Adipocyte (in vitro differentiated cells): ENCODE measurements at regions not wholly inside any gene's neighbourhood (a gene's known extent, or its start where the extent isn't known, plus 50 kb on each side); places are given as distances from the start of the nearest gene placed in this dataset.

Source experiments
- DNase-seq: peaks from one replicate; pipeline ENCODE4 v3.0.0-alpha.2; 2015; ENCODE audit warnings: low read depth
- H3K27me3 ChIP-seq: replicated peaks from 2 replicates; pipeline ENCODE4 v1.7.0; 2013; ENCODE audit warnings: mild to moderate bottlenecking, low read length, moderate library complexity; ENCODE audit not compliant: control insufficient read depth, insufficient read depth
- H3K36me3 ChIP-seq: 2 replicates; pipeline ENCODE4 v1.7.0; 2013; ENCODE audit warnings: low read length, mild to moderate bottlenecking, moderate library complexity; ENCODE audit not compliant: control insufficient read depth, insufficient read depth, severe bottlenecking
- H3K4me1 ChIP-seq: 2 replicates; pipeline ENCODE4 v1.7.0; 2013; ENCODE audit warnings: mild to moderate bottlenecking, low read length, moderate library complexity; ENCODE audit not compliant: control insufficient read depth, insufficient read depth
- H3K4me3 ChIP-seq: 2 replicates; pipeline ENCODE4 v1.7.0; 2013; ENCODE audit warnings: mild to moderate bottlenecking, low read length, moderate library complexity
- H3K9ac ChIP-seq: 2 replicates; pipeline ENCODE4 v1.7.0; 2013; ENCODE audit warnings: mild to moderate bottlenecking, low read length, moderate library complexity
- H3K9me3 ChIP-seq: 2 replicates; pipeline ENCODE4 v1.7.0; 2013; ENCODE audit warnings: mild to moderate bottlenecking, low read length, moderate library complexity; ENCODE audit not compliant: control insufficient read depth

GRCh38 chr15:97463696-97464095 lies 496.8 kb upstream of the ARRDC4 start:
- DNase-seq = no peak
- H3K27me3 ChIP-seq = no peaks in the 10 kb centered on the region
- no peaks in the 10 kb centered on the region for H3K9me3 ChIP-seq
- H3K9ac ChIP-seq = no peak overlapping the region
- H3K4me1 ChIP-seq = no peaks in the 10 kb centered on the region
- no peak overlapping the region for H3K4me3 ChIP-seq
- H3K36me3 ChIP-seq = no peaks in the 10 kb centered on the region

GRCh38 chr15:97470417-97470816 lies 490.1 kb upstream of the ARRDC4 start:
- Histone ChIP-seq H3K9me3 (peaks cover 4% of the 10 kb centered on the region), H3K27me3 (no peaks in the 10 kb centered on the region), H3K4me3 (no peak overlapping the region), H3K9ac (no peak overlapping the region), H3K36me3 (no peaks in the 10 kb centered on the region), H3K4me1 (no peaks in the 10 kb centered on the region)
- DNase-seq = no peak

- no peak overlapping the region for H3K4me3 ChIP-seq
- DNase-seq = no peak
- H3K36me3 ChIP-seq = no peaks in the 10 kb centered on the region
- peaks cover 7% of the 10 kb centered on the region for H3K9me3 ChIP-seq
- H3K27me3 ChIP-seq = no peaks in the 10 kb centered on the region
- no peaks in the 10 kb centered on the region for H3K4me1 ChIP-seq
- H3K9ac ChIP-seq = no peak overlapping the region
Measured at GRCh38 chr15:97473627-97474026, 486.9 kb upstream of the ARRDC4 start.

GRCh38 chr15:97479957-97480356 lies 480.5 kb upstream of the ARRDC4 start:
- Histone ChIP-seq H3K9ac (no peak overlapping the region), H3K27me3 (no peaks in the 10 kb centered on the region), H3K4me1 (no peaks in the 10 kb centered on the region), H3K36me3 (no peaks in the 10 kb centered on the region), H3K4me3 (no peak overlapping the region), H3K9me3 (peaks cover 10% of the 10 kb centered on the region)
- DNase-seq = no peak

GRCh38 chr15:97482521-97482920 lies 478.0 kb upstream of the ARRDC4 start:
- no peak overlapping the region for H3K9ac ChIP-seq
- H3K27me3 ChIP-seq = no peaks in the 10 kb centered on the region
- DNase-seq = no peak
- H3K36me3 ChIP-seq = no peaks in the 10 kb centered on the region
- no peak overlapping the region for H3K4me3 ChIP-seq
- H3K4me1 ChIP-seq = no peaks in the 10 kb centered on the region
- H3K9me3 ChIP-seq = peaks cover 10% of the 10 kb centered on the region

GRCh38 chr15:97483232-97483631 lies 477.3 kb upstream of the ARRDC4 start:
- no peaks in the 10 kb centered on the region for H3K4me1 ChIP-seq
- peaks cover 10% of the 10 kb centered on the region for H3K9me3 ChIP-seq
- no peak overlapping the region for H3K9ac ChIP-seq
- no peak overlapping the region for H3K4me3 ChIP-seq
- DNase-seq = no peak
- H3K27me3 ChIP-seq = no peaks in the 10 kb centered on the region
- H3K36me3 ChIP-seq = no peaks in the 10 kb centered on the region

GRCh38 chr15:97490429-97490828 lies 470.1 kb upstream of the ARRDC4 start:
- Histone ChIP-seq H3K36me3 (no peaks in the 10 kb centered on the region), H3K4me1 (no peaks in the 10 kb centered on the region), H3K27me3 (no peaks in the 10 kb centered on the region), H3K9ac (no peak overlapping the region), H3K4me3 (no peak overlapping the region), H3K9me3 (no peaks in the 10 kb centered on the region)
- DNase-seq = no peak

GRCh38 chr15:97501291-97501690 lies 459.2 kb upstream of the ARRDC4 start:
- Histone ChIP-seq H3K9ac (no peak overlapping the region), H3K4me1 (no peaks in the 10 kb centered on the region), H3K27me3 (no peaks in the 10 kb centered on the region), H3K36me3 (no peaks in the 10 kb centered on the region), H3K9me3 (no peaks in the 10 kb centered on the region), H3K4me3 (no peak overlapping the region)
- no peak for DNase-seq

- no peaks in the 10 kb centered on the region for H3K27me3 ChIP-seq
- H3K4me3 ChIP-seq = no peak overlapping the region
- H3K9ac ChIP-seq = no peak overlapping the region
- no peaks in the 10 kb centered on the region for H3K9me3 ChIP-seq
- H3K4me1 ChIP-seq = no peaks in the 10 kb centered on the region
- DNase-seq = no peak
- no peaks in the 10 kb centered on the region for H3K36me3 ChIP-seq
Measured at GRCh38 chr15:97502038-97502437, 458.5 kb upstream of the ARRDC4 start.

- H3K9ac ChIP-seq = no peak overlapping the region
- DNase-seq = peak; percentile 3
Measured at GRCh38 chr15:97504031-97504792, 456.3 kb upstream of the ARRDC4 start.

GRCh38 chr15:97517737-97518136 lies 442.8 kb upstream of the ARRDC4 start:
- H3K9ac ChIP-seq = no peak overlapping the region
- no peaks in the 10 kb centered on the region for H3K36me3 ChIP-seq
- no peak overlapping the region for H3K4me3 ChIP-seq
- peaks cover 14% of the 10 kb centered on the region for H3K4me1 ChIP-seq
- no peaks in the 10 kb centered on the region for H3K9me3 ChIP-seq
- no peaks in the 10 kb centered on the region for H3K27me3 ChIP-seq
- no peak for DNase-seq

More at GRCh38 chr15:97504031-97504792, 456.3 kb upstream of the ARRDC4 start:
- Histone ChIP-seq H3K36me3 (no peaks in the 10 kb centered on the region), H3K4me3 (no peak overlapping the region), H3K4me1 (no peaks in the 10 kb centered on the region), H3K27me3 (no peaks in the 10 kb centered on the region), H3K9me3 (no peaks in the 10 kb centered on the region)

GRCh38 chr15:97520689-97521088 lies 439.8 kb upstream of the ARRDC4 start:
- Histone ChIP-seq H3K4me3 (no peak overlapping the region), H3K27me3 (no peaks in the 10 kb centered on the region), H3K9ac (no peak overlapping the region), H3K9me3 (no peaks in the 10 kb centered on the region), H3K36me3 (no peaks in the 10 kb centered on the region), H3K4me1 (peaks cover 14% of the 10 kb centered on the region)
- no peak for DNase-seq
